GM18858 (cell line): ENCODE measurements at regions not wholly inside any gene's neighbourhood (a gene's known extent, or its start where the extent isn't known, plus 50 kb on each side); places are given as distances from the start of the nearest gene placed in this dataset.
"Not testable (repeated sequence)": the region's sequence is repeated elsewhere in the genome, so short reads cannot be mapped to it uniquely, and the experiment has no call there.

Experiments
- ATAC-seq: cut with Tn5 transposase; IDR thresholded peaks from one replicate; pipeline ENCODE4 v1.9.1; 2021; ENCODE audit not compliant: unreplicated experiment

GRCh38 chr5:57915536-57915935 lies 432.9 kb upstream of the ACTBL2 start:
- ATAC-seq: no peak

DNA sequence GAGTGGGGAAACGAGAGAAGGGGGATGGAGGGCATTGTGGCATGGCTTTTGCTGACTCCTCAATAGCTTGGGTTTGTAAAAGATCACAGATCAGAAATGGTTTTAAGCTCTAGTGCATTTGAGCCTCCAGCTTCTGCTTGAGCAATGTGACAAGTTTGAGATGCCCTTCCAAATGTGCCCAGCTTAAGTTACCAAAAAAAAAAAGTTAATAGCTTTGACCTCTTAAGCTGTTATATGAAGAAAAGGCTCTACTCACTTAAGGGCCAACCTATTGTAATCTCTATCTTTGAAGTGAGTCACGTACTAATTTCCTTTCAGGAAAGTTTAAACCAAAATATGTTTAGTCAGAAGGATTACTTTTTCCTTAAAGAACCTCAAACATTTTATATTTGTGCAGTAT lies 428.8 kb upstream of the ACTBL2 start:
- no peak for ATAC-seq

GRCh38 chr5:57906671-57907070 lies 424.1 kb upstream of the ACTBL2 start:
- ATAC-seq: no peak

DNA sequence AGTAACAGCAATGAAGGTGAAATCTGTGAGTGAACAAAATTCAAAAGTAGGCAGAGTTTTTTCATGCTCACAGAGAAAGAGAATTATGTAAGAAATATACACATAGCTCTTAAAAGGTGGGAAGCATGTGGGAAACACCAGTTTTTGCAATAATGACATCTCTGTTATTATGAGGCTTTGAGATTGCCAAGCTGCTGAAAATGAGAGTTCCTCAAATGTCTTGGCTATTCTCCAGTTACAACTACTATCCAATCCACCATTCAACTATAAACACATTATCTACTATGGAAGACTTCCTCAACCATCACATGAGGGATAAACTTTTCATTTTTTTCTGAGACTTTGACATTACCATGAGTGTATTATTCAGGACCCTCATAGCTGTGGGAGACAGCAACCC lies 420.8 kb upstream of the ACTBL2 start:
- no peak for ATAC-seq

DNA sequence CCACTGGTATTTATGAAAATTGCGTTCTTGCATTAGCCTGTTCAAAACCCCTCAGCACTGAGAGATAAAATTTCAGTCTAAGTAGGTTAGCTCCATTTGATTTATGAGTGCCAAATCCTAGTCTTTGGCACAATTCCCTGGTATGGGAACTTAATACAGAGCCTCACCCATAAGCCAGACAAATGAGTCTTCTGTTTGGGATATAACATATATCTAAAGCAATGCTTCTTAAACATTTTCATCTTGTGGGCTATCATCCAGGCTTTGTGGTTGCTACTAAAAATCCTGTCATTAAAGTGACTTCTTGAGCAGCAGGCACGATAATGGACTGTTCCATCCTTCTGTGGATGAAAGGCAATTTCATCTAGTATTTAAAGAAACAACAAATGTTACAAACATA lies 419.5 kb upstream of the ACTBL2 start:
- ATAC-seq: no peak

DNA sequence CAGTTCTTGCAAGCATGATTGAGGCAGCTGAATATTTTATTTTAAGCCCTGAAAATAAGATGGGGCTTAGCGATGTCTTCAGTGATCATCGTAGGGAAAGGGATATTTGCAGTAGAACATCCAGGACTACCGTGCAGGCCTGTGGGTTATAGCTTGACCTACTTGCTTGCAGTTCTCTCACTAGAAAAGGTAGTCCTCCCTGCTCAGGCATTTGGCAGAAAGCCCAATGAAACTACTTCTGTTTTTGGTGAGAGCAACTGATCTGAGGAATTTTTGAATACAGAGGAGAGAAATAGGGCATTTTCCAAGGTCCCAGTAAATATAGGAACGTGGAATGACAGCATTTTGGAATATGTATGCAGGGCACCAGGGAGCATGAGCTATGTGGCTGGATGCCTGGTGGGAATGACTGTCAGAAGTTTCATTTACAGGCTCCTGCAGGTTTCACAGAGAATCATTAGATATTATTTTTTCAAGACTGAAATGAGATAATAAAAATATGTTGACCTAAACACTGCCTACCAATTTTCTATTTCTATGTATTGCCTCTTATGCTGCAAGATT lies 417.9 kb upstream of the ACTBL2 start:
- ATAC-seq: no peak

DNA sequence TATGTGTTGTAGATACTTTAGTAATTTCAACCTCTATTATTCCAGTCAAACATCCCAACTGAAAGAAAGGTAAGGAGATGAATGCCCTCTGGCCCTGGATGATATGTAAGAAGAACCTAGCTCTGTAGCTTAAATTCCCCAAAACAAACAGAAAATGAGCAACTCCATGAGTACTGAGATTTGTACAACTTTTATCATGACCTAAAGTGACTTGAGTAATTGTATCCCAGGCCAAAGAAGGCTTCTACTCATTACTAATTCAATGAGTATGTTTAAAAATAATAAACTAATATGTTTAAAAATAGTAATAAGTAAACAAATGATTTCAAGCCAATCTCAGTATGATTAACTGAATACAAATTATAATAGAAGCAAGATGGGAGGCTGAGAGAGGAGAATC lies 414.0 kb upstream of the ACTBL2 start:
- ATAC-seq: no peak

- ATAC-seq: no peak
These were observed 413.2 kb upstream of the ACTBL2 start for GRCh38 chr5:57895766-57896165.

- no peak for ATAC-seq
These were observed 411.3 kb upstream of the ACTBL2 start for GRCh38 chr5:57893926-57894325.

DNA sequence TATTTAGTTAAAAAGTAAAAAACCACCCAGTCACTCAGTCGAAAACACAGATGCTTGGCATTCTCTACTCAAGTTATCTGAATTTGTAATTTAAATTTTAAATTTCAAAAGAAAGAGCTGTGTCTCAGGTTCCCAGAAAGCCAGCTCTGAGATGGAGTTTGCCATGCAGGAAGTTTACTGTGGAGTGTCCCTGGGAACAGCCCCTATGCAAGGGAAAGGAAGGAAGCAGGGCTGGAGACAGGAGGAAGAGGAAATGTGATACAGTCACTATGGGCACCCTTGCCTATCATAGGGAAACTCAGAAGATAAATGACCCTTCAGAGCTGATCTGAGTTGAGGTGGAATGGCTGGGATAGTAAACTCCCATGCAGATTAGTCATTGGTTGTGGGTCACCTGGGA lies 408.8 kb upstream of the ACTBL2 start:
- no peak for ATAC-seq

DNA sequence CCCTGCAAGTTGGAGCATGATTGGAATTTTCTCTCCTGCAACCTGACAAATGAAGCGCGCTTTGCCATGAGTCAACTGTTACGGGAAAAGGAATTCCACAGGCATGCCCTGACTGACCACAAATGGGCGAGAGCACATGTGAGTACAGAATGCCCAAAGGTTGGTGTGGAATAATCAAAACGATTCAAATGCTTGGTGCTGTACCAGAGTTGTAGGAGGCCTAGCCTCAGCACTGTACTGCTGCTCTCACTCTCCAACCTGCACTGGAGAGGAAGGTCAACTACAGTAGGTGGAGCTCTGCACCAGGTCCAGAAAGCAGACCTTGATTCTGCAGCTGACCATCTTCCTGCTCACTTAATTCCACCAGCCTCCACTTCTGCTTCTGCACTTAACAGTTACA lies 406.9 kb upstream of the ACTBL2 start:
- no peak for ATAC-seq

DNA sequence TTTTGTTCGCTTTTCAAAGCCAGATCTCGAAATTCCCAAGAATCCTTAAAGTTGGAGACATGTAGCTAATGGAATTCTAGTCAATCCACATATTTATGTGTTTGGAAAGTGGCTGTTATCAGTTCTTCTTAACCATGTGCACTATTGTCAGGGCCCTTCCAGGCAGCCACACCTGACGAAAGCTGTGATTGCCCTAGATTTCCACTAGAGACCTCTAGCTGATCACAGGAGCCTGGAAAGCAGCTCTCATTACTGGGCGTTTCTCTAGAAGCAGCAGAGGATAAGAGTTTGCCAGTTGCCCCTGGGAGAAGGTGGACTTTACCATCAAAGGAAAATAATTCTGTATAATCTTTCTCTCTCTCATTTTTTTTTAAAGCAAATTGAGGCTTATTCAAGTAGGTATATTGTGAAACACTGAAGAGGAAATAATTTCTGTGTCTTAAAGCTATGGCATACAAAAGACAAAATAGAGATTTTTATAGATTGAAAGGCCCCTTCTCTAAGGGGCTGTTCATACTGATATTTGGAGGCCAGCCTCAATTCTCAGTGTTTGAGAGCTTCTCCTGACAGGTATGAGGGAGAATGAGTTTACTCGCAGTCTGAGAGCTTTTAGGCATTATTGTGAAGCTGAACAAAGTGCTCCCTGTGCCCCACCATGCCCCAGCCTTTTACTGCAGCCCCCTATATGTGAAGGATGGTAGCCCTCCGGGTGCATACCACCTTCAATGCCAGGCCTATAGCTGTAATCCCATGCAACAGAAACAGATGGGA lies 405.4 kb upstream of the ACTBL2 start:
- no peak for ATAC-seq

DNA sequence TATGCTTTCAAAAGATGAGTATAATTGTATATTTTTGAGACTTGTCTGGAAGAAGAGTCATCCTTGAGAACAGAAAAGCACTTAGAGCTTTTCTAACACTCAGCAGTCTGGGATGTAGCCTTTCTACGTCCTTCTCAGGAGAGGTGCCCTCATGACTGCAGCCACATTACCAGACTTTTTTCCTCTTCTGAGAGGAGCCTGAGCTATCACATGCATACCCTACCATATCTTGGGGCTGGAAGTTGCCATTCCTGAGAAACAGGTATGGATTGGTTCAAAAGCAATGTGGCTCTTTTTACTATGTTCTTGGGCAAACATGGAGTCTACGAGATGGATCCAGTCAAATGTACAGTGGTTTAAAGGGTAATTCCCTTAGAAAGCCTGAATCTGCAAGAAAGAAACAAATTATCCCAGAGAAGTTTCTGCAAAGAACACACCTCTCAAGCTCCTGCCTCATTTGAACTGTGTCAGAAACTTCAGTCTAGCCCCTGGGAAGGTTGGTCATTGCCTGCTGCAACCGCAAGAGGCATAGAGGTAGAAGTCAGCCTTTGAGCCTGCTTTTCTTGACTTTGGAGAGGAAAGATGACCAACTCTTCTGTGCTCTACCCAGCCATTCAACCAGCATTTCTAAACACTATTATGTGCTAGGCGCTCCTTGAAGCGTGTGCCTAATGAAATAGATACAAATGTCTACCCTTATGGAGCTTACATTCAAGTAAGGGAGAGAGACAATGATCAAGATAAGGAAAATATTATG lies 401.9 kb upstream of the ACTBL2 start:
- ATAC-seq: no peak

DNA sequence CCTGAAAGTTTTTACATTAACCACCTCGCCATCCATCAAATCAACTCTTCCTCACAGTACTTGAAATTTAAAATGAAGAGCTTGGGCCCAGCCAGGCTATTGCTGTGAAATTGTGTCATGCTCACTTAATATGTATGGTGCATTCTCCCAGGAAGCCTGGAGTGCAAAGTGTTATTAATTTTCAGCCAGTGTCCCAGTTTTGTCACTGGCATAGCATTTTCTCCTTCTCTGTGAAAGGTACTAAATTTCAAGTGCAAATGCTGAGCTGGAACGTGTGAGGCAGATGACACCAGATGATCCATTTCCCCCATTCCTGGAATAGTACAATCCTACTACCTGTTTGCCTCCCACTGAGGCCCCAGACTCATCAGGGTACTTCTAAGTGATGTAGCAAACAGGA lies 397.6 kb upstream of the ACTBL2 start:
- ATAC-seq: no peak

DNA sequence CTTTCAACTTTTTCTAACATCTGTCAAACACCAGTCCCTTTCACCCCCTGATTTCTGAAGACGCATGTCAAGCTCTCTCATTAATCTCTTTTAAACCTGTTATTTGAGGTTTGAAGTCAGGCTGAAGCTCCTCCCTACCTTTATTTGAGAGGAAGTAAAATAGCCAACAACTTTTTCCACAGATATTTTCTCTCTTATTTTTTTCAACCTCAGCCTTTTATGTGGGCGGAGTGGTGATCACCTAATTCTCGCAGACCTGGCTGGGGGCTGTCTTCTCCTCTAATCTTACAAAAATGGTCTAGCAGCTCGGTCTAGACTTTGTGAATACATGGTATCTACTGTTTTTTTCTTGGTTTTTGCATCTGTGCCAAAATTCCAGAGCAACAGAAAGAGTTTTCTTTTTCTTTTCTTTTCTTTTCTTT lies 395.7 kb upstream of the ACTBL2 start:
- no peak for ATAC-seq

- ATAC-seq: no peak
These were observed 388.9 kb upstream of the ACTBL2 start for GRCh38 chr5:57871496-57871895.

DNA sequence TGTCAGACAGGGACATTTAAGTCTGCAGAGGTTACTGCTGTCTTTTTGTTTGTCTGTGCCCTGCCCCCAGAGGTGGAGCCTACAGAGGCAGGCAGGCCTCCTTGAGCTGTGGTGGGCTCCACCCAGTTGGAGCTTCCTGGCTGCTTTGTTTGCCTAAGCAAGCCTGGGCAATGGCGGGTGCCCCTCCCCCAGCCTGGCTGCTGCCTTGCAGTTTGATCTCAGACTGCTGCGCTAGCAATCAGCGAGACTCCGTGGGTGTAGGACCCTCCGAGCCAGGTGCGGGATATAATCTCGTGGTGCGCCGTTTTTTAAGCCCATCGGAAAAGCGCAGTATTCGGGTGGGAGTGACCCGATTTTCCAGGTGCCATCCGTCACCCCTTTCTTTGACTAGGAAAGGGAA lies 387.7 kb upstream of the ACTBL2 start:
- not testable (repeated sequence) for ATAC-seq

GRCh38 chr5:57863661-57864060 lies 381.1 kb upstream of the ACTBL2 start:
- no peak for ATAC-seq

DNA sequence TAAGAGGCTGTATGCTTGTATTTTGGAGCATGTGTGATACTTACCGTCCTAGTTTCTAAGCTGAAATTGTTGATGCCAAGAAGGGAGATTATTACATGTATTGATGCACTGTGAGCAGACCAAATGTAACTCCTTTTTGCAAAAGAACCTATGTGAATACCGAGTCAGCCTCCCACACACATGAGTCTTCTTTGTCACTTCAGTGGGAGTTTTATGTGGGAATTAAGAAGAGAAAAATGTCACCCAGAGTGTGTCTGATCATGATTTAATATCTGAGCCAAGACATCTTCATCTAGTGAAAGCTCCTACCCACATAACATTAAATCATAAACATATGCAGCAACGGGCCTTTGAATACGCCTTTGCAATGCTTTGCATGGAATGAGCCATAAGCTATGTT lies 380.3 kb upstream of the ACTBL2 start:
- no peak for ATAC-seq

DNA sequence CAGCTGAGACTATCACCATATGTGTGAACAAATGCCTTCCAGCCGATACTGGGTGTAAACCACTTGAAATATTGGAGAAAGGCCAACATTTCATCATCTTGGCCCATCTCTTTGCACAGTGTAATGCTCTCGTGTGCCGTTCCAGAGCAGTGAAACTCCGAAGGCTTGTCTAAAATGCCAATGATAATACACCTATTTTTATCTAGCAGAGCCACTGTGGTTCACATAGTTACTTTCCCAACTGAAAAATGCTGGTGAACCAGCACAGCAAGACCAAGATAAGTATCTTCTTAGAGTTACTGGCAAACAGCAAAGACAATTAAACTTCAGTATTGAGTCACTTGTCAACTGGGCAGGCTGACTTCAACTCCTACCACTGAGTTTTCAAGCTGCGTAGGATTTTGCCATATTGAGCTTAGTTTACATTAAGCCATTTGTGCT lies 379.9 kb upstream of the ACTBL2 start:
- ATAC-seq: no peak

GRCh38 chr5:57859626-57860025 lies 377.0 kb upstream of the ACTBL2 start:
- ATAC-seq: no peak

DNA sequence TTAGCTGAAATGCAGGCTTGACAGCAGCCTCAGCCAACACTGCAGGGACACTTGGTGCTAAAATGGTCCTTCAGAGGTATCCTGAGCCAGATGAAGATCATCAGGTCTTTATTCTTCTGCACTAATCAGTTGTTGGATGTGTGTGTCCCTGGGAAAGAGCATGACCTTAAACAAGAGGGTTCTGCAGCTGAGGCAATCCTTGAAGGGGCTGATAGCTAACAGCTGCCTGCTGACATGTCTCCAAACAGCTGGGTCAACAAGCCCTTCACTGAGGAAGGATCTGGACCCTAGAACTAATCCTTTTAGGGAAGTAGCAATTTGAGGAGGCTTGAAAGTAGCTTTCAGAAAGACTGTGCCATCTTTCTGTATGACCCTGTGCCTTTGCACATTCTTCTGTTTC lies 376.3 kb upstream of the ACTBL2 start:
- no peak for ATAC-seq
